ENCODE measurements at regions not wholly inside any gene's neighbourhood (a gene's known extent, or its start where the extent isn't known, plus 50 kb on each side); places are given as distances from the start of the nearest gene placed in this dataset.

GRCh38 chr3:177295116-177295515 is 97.8 kb upstream of the TBL1XR1 start:
- Histone ChIP-seq H3K4me3 (ENCODE audit: low read depth, low read length, poor library complexity, severe bottlenecking) (no peak overlapping the region), H3K36me3 (ENCODE audit: insufficient read depth, low read length, poor library complexity, severe bottlenecking) (no peaks in the 10 kb centered on the region), H3K27ac (ENCODE audit: low read depth, low read length, poor library complexity, severe bottlenecking) (no peak overlapping the region), H3K4me1 (ENCODE audit: insufficient read depth, low read length, poor library complexity, severe bottlenecking) (no peaks in the 10 kb centered on the region), H3K27me3 (replicated peaks; ENCODE audit: insufficient read depth, low read depth, low read length, poor library complexity) (no peaks in the 10 kb centered on the region), H3K9me3 (ENCODE audit: low read depth, low read length, poor library complexity, severe bottlenecking) (no peaks in the 10 kb centered on the region)
- TF ChIP-seq CTCF (conservative IDR thresholded peaks at IDR 0.05; ENCODE audit: low read depth, low read length) (no peak), EZH2 (IDR thresholded peaks at IDR 0.05; ENCODE audit: borderline replicate concordance, low read depth, low read length, poor library complexity, severe bottlenecking) (no peak)
- BruUV-seq (replicated peaks): no TSS peak
- POLR2A ChIA-PET (ENCODE audit: low non-redundant PET): no interaction called here
- no peak for DNase-seq (ENCODE audit: low spot score)
- CTCF ChIA-PET: no interaction called here
- intact Hi-C loops (cut with micrococcal nuclease; ENCODE audit: unreplicated experiment): no loop called here

GRCh38 chr3:177299250-177299649 is 102.0 kb upstream of the TBL1XR1 start:
- Histone ChIP-seq H3K27me3 (replicated peaks; ENCODE audit: insufficient read depth, low read depth, low read length, poor library complexity) (no peaks in the 10 kb centered on the region), H3K36me3 (ENCODE audit: insufficient read depth, low read length, poor library complexity, severe bottlenecking) (no peaks in the 10 kb centered on the region), H3K27ac (ENCODE audit: low read depth, low read length, poor library complexity, severe bottlenecking) (no peak overlapping the region), H3K4me1 (ENCODE audit: insufficient read depth, low read length, poor library complexity, severe bottlenecking) (no peaks in the 10 kb centered on the region), H3K4me3 (ENCODE audit: low read depth, low read length, poor library complexity, severe bottlenecking) (no peak overlapping the region), H3K9me3 (ENCODE audit: low read depth, low read length, poor library complexity, severe bottlenecking) (no peaks in the 10 kb centered on the region)
- no TSS peak for BruUV-seq (replicated peaks)
- no peak for DNase-seq (ENCODE audit: low spot score)
- ChIA-PET CTCF (no interaction called here), POLR2A (ENCODE audit: low non-redundant PET) (no interaction called here)
- intact Hi-C loops (cut with micrococcal nuclease; ENCODE audit: unreplicated experiment): no loop called here
- no peak for TF ChIP-seq EZH2 (IDR thresholded peaks at IDR 0.05; ENCODE audit: borderline replicate concordance, low read depth, low read length, poor library complexity, severe bottlenecking)
- no peak for TF ChIP-seq CTCF (conservative IDR thresholded peaks at IDR 0.05; ENCODE audit: low read depth, low read length)

GRCh38 chr3:177300039-177300833 is 103.0 kb upstream of the TBL1XR1 start:
- TF ChIP-seq CTCF (conservative IDR thresholded peaks at IDR 0.05; ENCODE audit: low read depth, low read length) (no peak), EZH2 (IDR thresholded peaks at IDR 0.05; ENCODE audit: borderline replicate concordance, low read depth, low read length, poor library complexity, severe bottlenecking) (no peak)
- DNase-seq (ENCODE audit: low spot score): no peak
- ChIA-PET POLR2A (ENCODE audit: low non-redundant PET) (no interaction called here), CTCF (no interaction called here)
- Histone ChIP-seq H3K27me3 (replicated peaks; ENCODE audit: insufficient read depth, low read depth, low read length, poor library complexity) (no peaks in the 10 kb centered on the region), H3K27ac (ENCODE audit: low read depth, low read length, poor library complexity, severe bottlenecking) (no peak overlapping the region), H3K36me3 (ENCODE audit: insufficient read depth, low read length, poor library complexity, severe bottlenecking) (no peaks in the 10 kb centered on the region), H3K4me1 (ENCODE audit: insufficient read depth, low read length, poor library complexity, severe bottlenecking) (no peaks in the 10 kb centered on the region), H3K9me3 (ENCODE audit: low read depth, low read length, poor library complexity, severe bottlenecking) (no peaks in the 10 kb centered on the region), H3K4me3 (ENCODE audit: low read depth, low read length, poor library complexity, severe bottlenecking) (no peak overlapping the region)
- intact Hi-C loops (cut with micrococcal nuclease; ENCODE audit: unreplicated experiment): no loop called here
- BruUV-seq (replicated peaks): no TSS peak

Data from A673 (cell line).